H1 (cell line): ENCODE measurements at regions not wholly inside any gene's neighbourhood (a gene's known extent, or its start where the extent isn't known, plus 50 kb on each side); places are given as distances from the start of the nearest gene placed in this dataset.

Experiments
- CTCF ChIA-PET: fragments of 300-600 bp; sonication (Branson Sonifier 250); formaldehyde crosslinking; loops from one replicate; lab custom pipeline; 2021; ENCODE audit not compliant: partially characterized antibody; lab: Charles Lee
- POLR2A ChIA-PET: fragments of 300-600 bp; sonication (Branson Sonifier 250); formaldehyde crosslinking; loops from one replicate; lab custom pipeline; 2021; ENCODE audit warnings: inconsistent platforms; ENCODE audit not compliant: partially characterized antibody; lab: Charles Lee
- DNase-seq, 2 experiments: peaks; one replicate each; pipeline versions ENCODE4 v3.0.0 to v3.0.0-alpha.2; 2010 to 2022; ENCODE audit warnings: low spot score in 2 of 2, low read depth in 1 of 2, mixed read lengths in 1 of 2
- FAIRE-seq: peaks from 2 replicates; lab custom pipeline; 2011; peaks lifted over from hg19 to GRCh38; lab: Jason Lieb, UNC
- H2AFZ ChIP-seq: 2 replicates; pipeline ENCODE4 v1.8.1; 2012; ENCODE audit warnings: low read length, inconsistent platforms
- H2AK5ac ChIP-seq: 2 replicates; pipeline ENCODE4 v1.6.1; 2013; ENCODE audit warnings: low read depth, low read length
- H2BK120ac ChIP-seq: replicated peaks from 2 replicates; pipeline ENCODE3; 2013; ENCODE audit warnings: low read depth, low read length, inconsistent platforms
- H2BK12ac ChIP-seq: 2 replicates; pipeline ENCODE4 v1.6.1; 2013; ENCODE audit warnings: low read depth, low read length
- H2BK15ac ChIP-seq: 2 replicates; pipeline ENCODE4 v1.6.1; 2013; ENCODE audit warnings: low read length
- H2BK20ac ChIP-seq: 2 replicates; pipeline ENCODE4 v1.6.1; 2013; ENCODE audit warnings: low read length
- H2BK5ac ChIP-seq: 2 replicates; pipeline ENCODE4 v1.6.1; 2013; ENCODE audit warnings: low read depth, low read length
- H3K14ac ChIP-seq: 2 replicates; pipeline ENCODE4 v1.6.1; 2013; ENCODE audit warnings: inconsistent platforms; ENCODE audit not compliant: insufficient read length
- H3K18ac ChIP-seq: 2 replicates; pipeline ENCODE4 v1.6.1; 2013; ENCODE audit warnings: low read length; ENCODE audit errors: extremely low read depth
- H3K23ac ChIP-seq: 2 replicates; pipeline ENCODE4 v1.6.1; 2013; ENCODE audit warnings: inconsistent platforms; ENCODE audit not compliant: insufficient read length
- H3K23me2 ChIP-seq: 2 replicates; pipeline ENCODE4 v1.6.1; 2013; ENCODE audit warnings: low read depth, low read length
- H3K27ac ChIP-seq: 2 replicates; pipeline ENCODE4 v1.6.1; 2011; ENCODE audit warnings: low read depth, low read length, inconsistent platforms
- H3K27me3 ChIP-seq, 4 experiments: replicated peaks in 1 of 4; 1 replicate in 1 of 4; 2 replicates in 3 of 4; pipeline versions ENCODE4 v1.6.1 to v1.8.1; 2011 to 2013; ENCODE audit warnings: low read length in 3 of 4, mild to moderate bottlenecking in 3 of 4, inconsistent platforms in 2 of 4, mixed read lengths in 2 of 4, moderate library complexity in 1 of 4; ENCODE audit not compliant: control insufficient read depth in 3 of 4, insufficient read depth in 3 of 4; ENCODE audit errors: extremely low read depth in 1 of 4
- H3K36me3 ChIP-seq, 4 experiments: 2 replicates each; pipeline versions ENCODE4 v1.6.1 to v1.8.1; 2011 to 2013; ENCODE audit warnings: mild to moderate bottlenecking in 4 of 4, low read length in 3 of 4, moderate library complexity in 2 of 4, control low read depth in 1 of 4, inconsistent platforms in 1 of 4; ENCODE audit not compliant: insufficient read depth in 4 of 4, control insufficient read depth in 2 of 4
- H3K4ac ChIP-seq: replicated peaks from 2 replicates; pipeline ENCODE3; 2013; ENCODE audit warnings: low read length, low read depth, mixed read lengths, inconsistent platforms; ENCODE audit not compliant: insufficient read length
- H3K4me1 ChIP-seq, 4 experiments: replicated peaks in 1 of 4; 1 replicate in 1 of 4; 2 replicates in 3 of 4; pipeline versions ENCODE4 v1.6.1 to v1.8.1; 2011 to 2013; ENCODE audit warnings: low read length in 3 of 4, inconsistent platforms in 2 of 4, mixed read lengths in 1 of 4; ENCODE audit not compliant: insufficient read depth in 4 of 4, control insufficient read depth in 3 of 4
- H3K4me2 ChIP-seq, 2 experiments: 2 replicates each; pipeline versions ENCODE4 v1.6.1 to v1.8.1; 2011 to 2013; ENCODE audit warnings: low read depth in 2 of 2, low read length in 2 of 2, control low read depth in 1 of 2, inconsistent platforms in 1 of 2, mild to moderate bottlenecking in 1 of 2; ENCODE audit not compliant: insufficient read depth in 1 of 2
- H3K4me3 ChIP-seq, 4 experiments: fragments of 200-600, 300-600 bp in 1 of 4; sonication (generic), shearing (Covaris generic), sonication (Bioruptor Twin) in 1 of 4; 2 replicates each; pipeline versions ENCODE4 v1.5.1 to v1.8.1; 2011 to 2016; ENCODE audit warnings: low read length in 4 of 4, low read depth in 3 of 4, control low read depth in 2 of 4, inconsistent platforms in 2 of 4, mild to moderate bottlenecking in 2 of 4, mixed read lengths in 1 of 4, moderate library complexity in 1 of 4; ENCODE audit not compliant: insufficient read depth in 2 of 4; ENCODE audit errors: extremely low read depth in 1 of 4
- H3K56ac ChIP-seq: replicated peaks from 2 replicates; pipeline ENCODE3; 2013; ENCODE audit warnings: low read depth, mild to moderate bottlenecking, mixed read lengths, low read length, inconsistent platforms; ENCODE audit not compliant: insufficient read length
- H3K79me1 ChIP-seq: 2 replicates; pipeline ENCODE4 v1.6.1; 2013; ENCODE audit warnings: low read depth, low read length, control low read depth
- H3K79me2 ChIP-seq, 2 experiments: 2 replicates each; pipeline versions ENCODE4 v1.6.1 to v1.8.1; 2012 to 2013; ENCODE audit warnings: low read length in 2 of 2, mild to moderate bottlenecking in 2 of 2, inconsistent platforms in 1 of 2; ENCODE audit not compliant: insufficient read depth in 2 of 2, control insufficient read depth in 1 of 2
- H3K9ac ChIP-seq, 4 experiments: replicated peaks in 1 of 4; 1 replicate in 1 of 4; 2 replicates in 3 of 4; pipeline versions ENCODE4 v1.6.1 to v1.8.1; 2011 to 2013; ENCODE audit warnings: low read depth in 3 of 4, low read length in 3 of 4, control low read depth in 2 of 4, mild to moderate bottlenecking in 2 of 4, moderate library complexity in 2 of 4, inconsistent platforms in 1 of 4; ENCODE audit errors: extremely low read depth in 1 of 4
- H3K9me3 ChIP-seq, 2 experiments: 2 replicates each; pipeline versions ENCODE4 v1.6.1 to v1.8.1; 2012 to 2013; ENCODE audit warnings: mild to moderate bottlenecking in 2 of 2, moderate library complexity in 2 of 2, control low read depth in 1 of 2, inconsistent platforms in 1 of 2, low read depth in 1 of 2, low read length in 1 of 2, mixed read lengths in 1 of 2; ENCODE audit not compliant: insufficient read depth in 2 of 2
- H4K20me1 ChIP-seq, 2 experiments: replicated peaks in 1 of 2; 2 replicates each; pipeline versions ENCODE3 to v1.8.1; 2011 to 2013; ENCODE audit warnings: inconsistent platforms in 2 of 2, low read length in 2 of 2, mild to moderate bottlenecking in 1 of 2; ENCODE audit not compliant: insufficient read depth in 2 of 2, control insufficient read depth in 1 of 2
- H4K5ac ChIP-seq: 2 replicates; pipeline ENCODE4 v1.6.1; 2013; ENCODE audit warnings: low read length, low read depth, mixed read lengths, inconsistent platforms; ENCODE audit not compliant: insufficient read length
- H4K8ac ChIP-seq: 2 replicates; pipeline ENCODE4 v1.8.0; 2013; ENCODE audit warnings: mild to moderate bottlenecking, moderate library complexity, low read length, inconsistent platforms; ENCODE audit not compliant: insufficient read depth; ENCODE audit errors: extremely low read depth
- H4K91ac ChIP-seq: replicated peaks from 2 replicates; pipeline ENCODE3; 2013; ENCODE audit warnings: low read length, mixed read lengths, inconsistent platforms; ENCODE audit not compliant: insufficient read length
- HDAC2 ChIP-seq, 2 experiments: fragments of 300-600 bp in 1 of 2; sonication (generic) in 1 of 2; IDR thresholded peaks; 2 replicates each; pipeline ENCODE4 v1.6.1; 2011 to 2012; ENCODE audit warnings: low read depth in 2 of 2, low read length in 2 of 2, mild to moderate bottlenecking in 2 of 2, moderate library complexity in 2 of 2, borderline replicate concordance in 1 of 2, inconsistent platforms in 1 of 2
- MAX ChIP-seq: IDR thresholded peaks from 2 replicates; pipeline ENCODE4 v1.6.1; 2012; ENCODE audit warnings: inconsistent platforms
- RNF2 ChIP-seq: fragments of 200-900, 300-1000 bp; sonication (generic); IDR thresholded peaks from 2 replicates; pipeline ENCODE4 v1.7.1; 2016; ENCODE audit warnings: borderline replicate concordance, low read depth, mild to moderate bottlenecking, antibody characterized with exemption, low read length; ENCODE audit not compliant: poor library complexity, severe bottlenecking; ENCODE audit errors: missing control alignments
- TBP ChIP-seq: IDR thresholded peaks from 2 replicates; pipeline ENCODE4 v1.6.1; 2011; ENCODE audit warnings: low read depth, low read length, improper control_type of control experiment
- WGBS, 2 experiments: shearing (Covaris generic) in 1 of 2; methylation state at CpG; one replicate each; pipeline versions ENCODE4 v1.1.6 to v1.1.7; 2013 to 2015; ENCODE audit warnings: low lambda C conversion rate in 2 of 2, mixed read lengths in 2 of 2, inconsistent platforms in 1 of 2, low coverage in 1 of 2, missing lambda C conversion rate in 1 of 2; ENCODE audit not compliant: insufficient replicate concordance in 2 of 2, insufficient coverage in 1 of 2, insufficient read length in 1 of 2; ENCODE audit errors: extremely low coverage in 1 of 2, missing lambda C conversion rate in 1 of 2; 5-methylcytosine and 5-hydroxymethylcytosine counted together

DNA sequence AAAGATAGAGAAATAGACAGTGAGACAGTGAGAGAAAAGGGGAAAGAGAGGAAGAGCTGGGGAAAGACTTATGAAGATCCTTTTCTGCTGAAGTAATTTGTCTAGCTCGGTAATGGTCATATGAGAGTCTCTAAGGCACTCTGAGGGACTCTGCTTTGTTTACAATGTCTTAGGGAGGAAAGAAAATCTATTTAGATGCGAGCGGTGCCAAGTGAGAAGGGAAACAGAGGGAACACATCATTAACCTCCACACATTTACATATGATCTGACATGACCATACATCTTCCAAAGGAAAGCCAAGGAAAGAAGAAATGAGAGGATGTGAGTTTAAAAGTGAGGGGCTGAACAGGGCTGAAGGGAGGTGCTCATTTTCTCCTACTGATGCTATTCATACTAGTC, 862.3 kb upstream of the CITED2 start:
- no peak overlapping the region for H4K8ac ChIP-seq
- no peak overlapping the region for H3K14ac ChIP-seq
- no peaks in the 10 kb centered on the region for H3K9me3 ChIP-seq
- FAIRE-seq = no peak
- H3K4ac ChIP-seq = no peak overlapping the region
- no peak overlapping the region for H3K4me2 ChIP-seq
- no peak overlapping the region for H2AK5ac ChIP-seq
- POLR2A ChIA-PET = no interaction called here
- H2BK5ac ChIP-seq = no peak overlapping the region
- H2BK12ac ChIP-seq = no peak overlapping the region
- H3K27ac ChIP-seq = no peak overlapping the region
- no peak overlapping the region for H3K23ac ChIP-seq
- H2BK120ac ChIP-seq = no peak overlapping the region
- H4K91ac ChIP-seq = no peak overlapping the region
- no peak overlapping the region for H4K5ac ChIP-seq
- DNase-seq = no peak
- H2BK20ac ChIP-seq = no peak overlapping the region
- H3K9ac ChIP-seq = no peak overlapping the region
- no peaks in the 10 kb centered on the region for H3K36me3 ChIP-seq
- CTCF ChIA-PET = no interaction called here
- no peak overlapping the region for H2BK15ac ChIP-seq
- H3K79me1 ChIP-seq = no peaks in the 10 kb centered on the region
- no peak for TF ChIP-seq HDAC2 (IDR thresholded peaks at IDR 0.05; ENCODE audit: borderline replicate concordance in 1 of 2, low read depth in 2 of 2, low read length in 2 of 2)
- no peak for TF ChIP-seq TBP
- no peak for TF ChIP-seq MAX
- TF ChIP-seq RNF2 = no peak
- TF ChIP-seq, all 59 proteins: peak for 0
- Histone ChIP-seq H3K23me2 (no peaks in the 10 kb centered on the region), H4K20me1 (no peaks in the 10 kb centered on the region), H2AFZ (peak overlapping the region; percentile 23; the same call in 1 of the 2 replicates), H3K56ac (no peak overlapping the region), H3K27me3 (no peaks in the 10 kb centered on the region), H3K4me3 (no peak overlapping the region), H3K4me1 (no peaks in the 10 kb centered on the region), H3K18ac (no peak overlapping the region), H3K79me2 (no peaks in the 10 kb centered on the region)
- WGBS, 2 experiments = 89% methylated on average over 3 of the region's 3 CpGs; no CpG with 5 or more reads in 1 of the 2 experiments
